SKM-1 (cell line): ENCODE measurements at regions not wholly inside any gene's neighbourhood (a gene's known extent, or its start where the extent isn't known, plus 50 kb on each side); places are given as distances from the start of the nearest gene placed in this dataset.

Experiments
- DNase-seq: peaks from one replicate; lab custom pipeline; 2025; ENCODE audit not compliant: unreplicated experiment; lab: John Stamatoyannopoulos, UW

GRCh38 chr6:14250573-14250972 lies 133.0 kb downstream of the CD83 start:
- no peak for DNase-seq

GRCh38 chr6:14252271-14252850 lies 134.8 kb downstream of the CD83 start:
- no peak for DNase-seq

- DNase-seq, result no peak
Observed at GRCh38 chr6:14254505-14254904, 136.9 kb downstream of the CD83 start.

- no peak for DNase-seq
Observed at GRCh38 chr6:14255916-14256315, 138.3 kb downstream of the CD83 start.

- no peak for DNase-seq
Observed at GRCh38 chr6:14258117-14258516, 140.5 kb downstream of the CD83 start.

- DNase-seq, result no peak
Observed at GRCh38 chr6:14258695-14259593, 141.4 kb downstream of the CD83 start.

GRCh38 chr6:14259594-14260152 lies 142.1 kb downstream of the CD83 start:
- no peak for DNase-seq

- DNase-seq, result no peak
Observed at GRCh38 chr6:14260839-14261238, 143.3 kb downstream of the CD83 start.

- DNase-seq, result no peak
Observed at GRCh38 chr6:14263881-14264424, 146.4 kb downstream of the CD83 start.

- DNase-seq, result no peak
Observed at GRCh38 chr6:14265049-14266021, 147.8 kb downstream of the CD83 start.

GRCh38 chr6:14266266-14266665 lies 148.7 kb downstream of the CD83 start:
- no peak for DNase-seq

GRCh38 chr6:14267885-14268660 lies 150.5 kb downstream of the CD83 start:
- DNase-seq, result no peak

- DNase-seq, result no peak
Observed at GRCh38 chr6:14269436-14269835, 151.9 kb downstream of the CD83 start.

GRCh38 chr6:14270142-14270893 lies 152.7 kb downstream of the CD83 start:
- no peak for DNase-seq

- no peak for DNase-seq
Observed at GRCh38 chr6:14270925-14271788, 153.6 kb downstream of the CD83 start.

GRCh38 chr6:14271789-14272736 lies 154.5 kb downstream of the CD83 start:
- no peak for DNase-seq

- no peak for DNase-seq
Observed at GRCh38 chr6:14272737-14273085, 155.1 kb downstream of the CD83 start.
